Vagina (tissue), 2 donors: ENCODE measurements at regions not wholly inside any gene's neighbourhood (a gene's known extent, or its start where the extent isn't known, plus 50 kb on each side); places are given as distances from the start of the nearest gene placed in this dataset.

ENCODE experiments used
- CTCF ChIP-seq, 3 experiments: fragments of 450-650 bp in 2 of 3; fragments of 200-600 bp in 1 of 3; sonication (generic) in 1 of 3; IDR thresholded peaks; one replicate each; pipeline ENCODE4 v1.5.1; 2017 to 2019; ENCODE audit warnings: antibody characterized with exemption in 3 of 3, mild to moderate bottlenecking in 2 of 3, moderate library complexity in 2 of 3
- POLR2AphosphoS5 ChIP-seq, 2 donors: sonication (generic); formaldehyde crosslinking; IDR thresholded peaks; one replicate each; pipeline ENCODE4 v1.9.0; 2017; ENCODE audit warnings: antibody characterized with exemption in 2 of 2, mild to moderate bottlenecking in 2 of 2, low read depth in 1 of 2; ENCODE audit not compliant: insufficient read depth in 1 of 2

GRCh38 chr10:29701306-29701705 lies 66.5 kb upstream of the SVIL start:
- TF ChIP-seq CTCF (IDR thresholded peaks at IDR 0.05) (no peak), POLR2AphosphoS5 (IDR thresholded peaks at IDR 0.05; ENCODE audit: insufficient read depth in 1 of 2, low read depth in 1 of 2) (no peak)
